Heart left ventricle (tissue), 16 donors: ENCODE measurements at regions not wholly inside any gene's neighbourhood (a gene's known extent, or its start where the extent isn't known, plus 50 kb on each side); places are given as distances from the start of the nearest gene placed in this dataset.
A peak's percentile ranks its signal among the peaks of the same experiment; 100 is the strongest.

Experiments used
- ATAC-seq, 4 donors: fragments of 200-7000 bp; cut with Tn5 transposase; one replicate each; pipeline ENCODE4 v1.9.1; 2020 to 2022; ENCODE audit warnings: moderate library complexity in 4 of 4, mild to moderate bottlenecking in 3 of 4, moderate number of reproducible peaks in 1 of 4
- DNase-seq, 5 donors: peaks; one replicate each; pipeline ENCODE4 v3.0.0-alpha.2; 2020
- H3K27ac ChIP-seq, 12 donors: fragments of 200-600 bp; sonication (generic) in 4 of 12; one replicate each; pipeline versions ENCODE4 v1.5.0 to v1.8.0; 2016 to 2022; ENCODE audit warnings: mild to moderate bottlenecking in 2 of 12
- H3K27me3 ChIP-seq, 9 donors: fragments of 200-600 bp; sonication (generic) in 2 of 9; one replicate each; pipeline versions ENCODE4 v1.5.1 to v1.8.0; 2016 to 2022; ENCODE audit warnings: mild to moderate bottlenecking in 3 of 9
- H3K36me3 ChIP-seq, 9 donors: fragments of 200-600 bp; sonication (generic) in 2 of 9; one replicate each; pipeline versions ENCODE4 v1.5.0 to v1.8.0; 2018 to 2022; ENCODE audit warnings: mild to moderate bottlenecking in 2 of 9
- H3K4me1 ChIP-seq, 12 donors: fragments of 200-600 bp; sonication (generic) in 4 of 12; one replicate each; pipeline versions ENCODE4 v1.5.0 to v1.8.0; 2016 to 2022; ENCODE audit warnings: mild to moderate bottlenecking in 3 of 12
- H3K4me3 ChIP-seq, 12 donors: fragments of 200-600 bp; sonication (generic) in 4 of 12; one replicate each; pipeline versions ENCODE4 v1.5.0 to v1.8.0; 2017 to 2022; ENCODE audit warnings: mild to moderate bottlenecking in 9 of 12, moderate library complexity in 4 of 12
- H3K9me3 ChIP-seq, 12 donors: fragments of 200-600 bp; sonication (generic) in 4 of 12; one replicate each; pipeline versions ENCODE4 v1.5.0 to v1.8.0; 2016 to 2022; ENCODE audit warnings: mild to moderate bottlenecking in 1 of 12
- CTCF ChIP-seq, 12 donors: fragments of 200-600 bp; sonication (generic) in 4 of 12; IDR thresholded peaks; one replicate each; pipeline versions ENCODE4 v1.5.0 to v1.8.0; 2018 to 2022; ENCODE audit warnings: antibody characterized with exemption in 12 of 12, mild to moderate bottlenecking in 5 of 12
- POLR2A ChIP-seq, 2 donors: fragments of 450-650 bp; IDR thresholded peaks; one replicate each; pipeline ENCODE4 v1.6.1; 2017; ENCODE audit warnings: antibody characterized with exemption in 2 of 2, mild to moderate bottlenecking in 2 of 2, moderate library complexity in 2 of 2
- WGBS, 4 donors: extraction: QIAGEN DNeasy Blood & Tissue Kit in 2 of 4; methylation state at CpG; one replicate each; pipeline versions ENCODE4 v1.1.5 to v1.1.7; 2013 to 2018; 5-methylcytosine and 5-hydroxymethylcytosine counted together
- intact Hi-C, 10 donors: fragments of 100-400 bp; cut with DNase I; formaldehyde crosslinking; loops; one replicate each; pipeline versions ENCODE4 v1.11.1 to v1.14.2; 2022
- donor health status: ischemic (EF 13 %, LVEDD 7.1; RV severe dilation, severe dysfunction).
- donor health status: healthy with polysubstance abuse.
- donor health status: DM: no; HTN: yes; CAD: no.
- donor health status: DM: no; HTN: no; CAD: no.
- donor health status: ischemic (EF 25% LVEDD 6.9; RV normal size, moderate dysfunction).
- donor health status: ischemic (EF 25% LVEDD 5.7; RV mildly dilated, moderate dysfunction).
- donor health status: healthy.
- donor health status: DM: yes; HTN: yes; CAD: no.
- donor health status: ischemic (EF 35%, LVEDD 5.7; RV mildly dilated, moderate dysfunction).
- donor health status: nonischemic (EF 11% LVEDD 7.7; RV severe dilation, severe dysfunction).
- donor health status: DM: yes; HTN: yes; CAD: no.
- donor health status: PGD.
- donor health status: ischemic (EF 29% LVEDD 5.4; RV normal size, mild dysfunction).
- donor health status: nonischemic (EF 23%, LVEDD 6.1; RV moderate dilation, normal function).

DNA sequence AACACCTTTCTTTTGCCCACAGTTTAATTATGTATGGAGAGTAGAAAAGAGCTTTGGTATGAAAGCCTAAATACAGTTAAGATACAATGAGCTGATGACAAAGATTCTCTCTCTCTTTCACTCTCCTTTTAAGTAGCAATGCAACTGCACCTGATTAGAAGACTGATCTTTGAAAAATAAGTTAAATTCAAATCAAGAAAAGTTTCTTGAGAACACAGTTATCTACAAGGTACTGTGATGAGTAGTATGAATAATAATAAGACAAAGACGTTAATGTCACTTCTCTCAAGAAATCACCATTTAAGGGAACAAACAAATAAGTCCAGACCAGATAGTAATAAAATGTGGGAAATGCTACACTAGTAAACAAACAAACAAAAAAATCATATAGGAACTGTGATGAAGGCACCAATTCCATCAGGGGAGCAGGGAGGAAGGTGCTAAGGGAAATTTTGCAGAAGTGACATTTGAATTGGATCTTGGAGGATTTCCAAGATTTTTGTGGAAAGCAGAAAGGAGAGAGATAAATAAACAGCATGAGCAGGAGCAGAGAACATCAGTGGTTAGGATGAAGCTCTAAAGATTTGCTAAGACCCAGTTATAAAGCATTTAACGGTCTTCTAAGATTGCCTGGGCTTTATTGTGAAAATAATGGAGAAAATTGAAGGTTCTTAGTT lies 65.2 kb upstream of the STK38L start:
- Histone ChIP-seq H3K27ac (peak overlapping the region; percentile 15 to 93 (median 78)), H3K36me3 (no peaks in the 10 kb centered on the region), H3K9me3 (no peaks in the 10 kb centered on the region), H3K4me1 (peaks cover 0 to 37% (median 13%) of the 10 kb centered on the region in 12 donors), H3K27me3 (no peaks in the 10 kb centered on the region), H3K4me3 (no peak overlapping the region)
- peak in 3 of 4 donors; percentile 37 to 55 (median 45) for ATAC-seq
- no peak for DNase-seq
- intact Hi-C loops = no loop called here
- no peak for TF ChIP-seq POLR2A (IDR thresholded peaks at IDR 0.05)
- no peak for TF ChIP-seq CTCF (IDR thresholded peaks at IDR 0.05)
- WGBS, 4 donors = 36 to 49% (median 41%) methylated on average over 2 of the region's 2 CpGs

DNA sequence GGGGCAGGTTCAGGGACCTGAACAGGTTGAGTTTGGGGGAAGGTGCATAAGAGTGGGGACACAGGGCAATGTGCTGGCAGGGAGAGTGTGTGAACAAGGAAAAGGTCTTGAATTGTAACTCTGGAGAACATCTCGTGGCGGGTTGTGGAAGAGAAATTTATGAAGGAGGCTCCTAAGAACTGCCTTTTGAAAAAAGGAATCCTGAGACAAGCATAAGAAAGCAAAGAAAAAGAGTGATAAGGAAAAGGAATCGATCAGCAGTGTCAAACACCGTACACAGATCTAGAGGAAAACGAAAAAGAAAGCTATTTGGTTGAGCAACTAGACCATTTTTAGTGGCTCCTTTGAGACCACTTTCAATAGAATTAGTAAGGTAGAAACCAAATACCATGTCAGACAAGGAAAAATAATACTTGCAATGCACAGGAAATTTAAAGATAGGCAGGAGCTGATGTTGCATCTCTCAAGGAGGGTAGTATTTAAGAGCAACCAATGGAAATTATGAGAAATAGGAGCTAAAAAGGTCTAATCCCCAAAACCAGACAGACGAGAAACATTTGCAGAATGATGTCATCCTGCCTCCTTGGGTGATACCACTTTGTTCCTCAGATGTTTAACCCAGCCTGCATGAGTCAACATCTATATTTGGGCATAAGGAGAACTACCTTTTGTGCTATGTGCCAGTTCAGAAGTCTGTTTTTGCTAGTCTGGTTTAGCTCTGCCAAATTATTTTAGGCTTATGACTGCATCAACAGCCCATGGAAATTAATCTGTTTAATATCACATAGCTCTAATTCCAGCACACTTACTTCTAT lies 64.5 kb upstream of the STK38L start:
- peak in 1 of 5 donors; percentile 48 for DNase-seq
- intact Hi-C loops = loop anchor here in 1 of 10 donors (10.0 kb wide), 1 partner anchor 65 kb away; the partner anchor contains the start of gene STK38L
- WGBS, 4 donors = 58 to 64% (median 61%) methylated on average over 6 of the region's 6 CpGs
- Histone ChIP-seq H3K4me3 (no peak overlapping the region), H3K4me1 (peaks cover 0 to 37% (median 13%) of the 10 kb centered on the region in 12 donors), H3K9me3 (no peaks in the 10 kb centered on the region), H3K27ac (peak overlapping the region; percentile 15 to 93 (median 78)), H3K27me3 (no peaks in the 10 kb centered on the region), H3K36me3 (no peaks in the 10 kb centered on the region)
- peak; percentile 85 to 94 (median 93) for ATAC-seq
- no peak for TF ChIP-seq CTCF (IDR thresholded peaks at IDR 0.05)
- TF ChIP-seq POLR2A (IDR thresholded peaks at IDR 0.05) = no peak

DNA sequence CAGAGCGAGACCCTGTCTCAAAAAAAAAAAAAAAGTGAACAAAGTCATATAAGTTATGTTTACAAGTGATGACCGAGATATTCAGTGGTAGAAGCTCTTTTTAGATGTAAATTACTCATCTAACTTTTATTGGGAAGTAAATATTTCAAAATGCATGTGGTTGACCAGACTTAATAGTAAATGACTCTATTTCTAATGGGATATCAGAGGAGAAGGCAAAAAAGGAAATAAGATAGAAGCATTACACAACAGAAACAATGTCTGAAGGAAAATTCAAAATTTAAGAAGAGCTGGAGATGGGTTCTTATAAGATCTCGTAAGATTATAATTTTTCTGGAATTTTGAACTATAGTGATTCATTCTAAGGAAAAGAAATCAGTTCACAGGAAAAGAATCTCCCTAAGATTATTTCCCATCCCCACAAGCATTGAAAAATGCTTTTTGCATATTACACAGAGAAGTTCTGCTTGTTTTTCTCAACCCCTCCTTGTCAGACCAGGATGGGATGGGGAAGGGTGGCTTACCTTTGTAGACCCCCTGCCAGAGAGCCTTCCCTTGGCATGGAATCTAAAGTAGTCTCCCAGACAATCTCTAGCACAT lies 63.1 kb upstream of the STK38L start:
- no peak overlapping the region for H3K4me3 ChIP-seq
- DNase-seq = no peak
- no peaks in the 10 kb centered on the region for H3K9me3 ChIP-seq
- 86 to 91% (median 88%) methylated on average over 3 of the region's 3 CpGs for WGBS, 4 donors
- H3K27me3 ChIP-seq = no peaks in the 10 kb centered on the region
- no peaks in the 10 kb centered on the region for H3K36me3 ChIP-seq
- intact Hi-C loops = loop anchor here in 1 of 10 donors (10.0 kb wide), 1 partner anchor 64 kb away; the partner anchor contains the start of gene STK38L
- H3K4me1 ChIP-seq = peaks cover 0 to 45% (median 21%) of the 10 kb centered on the region in 12 donors
- no peak for TF ChIP-seq CTCF (IDR thresholded peaks at IDR 0.05)
- TF ChIP-seq POLR2A (IDR thresholded peaks at IDR 0.05) = no peak
- ATAC-seq = no peak
- H3K27ac ChIP-seq = peak overlapping the region in 8 of 12 donors; percentile 59 to 93 (median 82)

GRCh38 chr12:27183342-27183741 lies 60.7 kb upstream of the STK38L start:
- Histone ChIP-seq H3K27ac (peak overlapping the region in 3 of 12 donors; percentile 7 to 55 (median 15)), H3K4me1 (peaks cover 0 to 52% (median 31%) of the 10 kb centered on the region in 12 donors), H3K36me3 (no peaks in the 10 kb centered on the region), H3K27me3 (no peaks in the 10 kb centered on the region), H3K9me3 (no peaks in the 10 kb centered on the region), H3K4me3 (no peak overlapping the region)
- TF ChIP-seq CTCF (IDR thresholded peaks at IDR 0.05) (no peak), POLR2A (IDR thresholded peaks at IDR 0.05) (no peak)
- no peak for DNase-seq
- intact Hi-C loops = loop anchor here in 1 of 10 donors (10.0 kb wide), 1 partner anchor 61 kb away; the partner anchor contains the start of gene STK38L
- WGBS, 4 donors = 27 to 72% (median 50%) methylated on average over 2 of the region's 2 CpGs
- ATAC-seq = no peak
